ENCODE measurements at regions not wholly inside any gene's neighbourhood (a gene's known extent, or its start where the extent isn't known, plus 50 kb on each side); places are given as distances from the start of the nearest gene placed in this dataset.

GRCh38 chr5:158324236-158324635, 465.3 kb upstream of the CLINT1 start:
- no peak for DNase-seq

DNA sequence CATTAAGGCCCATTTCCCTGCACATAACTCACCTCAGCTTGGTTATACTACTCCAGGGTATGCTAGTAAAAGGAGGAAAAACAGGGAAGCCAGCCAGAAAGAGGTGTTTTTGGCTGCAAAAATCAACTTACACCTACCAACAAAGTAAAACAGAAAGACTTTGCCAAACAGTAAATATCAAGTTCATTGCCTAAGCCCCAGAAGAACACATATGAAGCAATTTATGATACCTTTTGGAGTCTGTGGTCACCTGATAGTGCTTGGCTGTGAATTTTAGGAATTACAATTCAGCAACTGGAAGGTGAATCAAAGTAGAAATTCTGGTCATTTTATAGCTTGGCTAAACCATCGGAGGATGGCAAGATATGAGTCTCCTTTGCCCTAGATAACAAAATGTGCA, 463.7 kb upstream of the CLINT1 start:
- DNase-seq = no peak

GRCh38 chr5:158320934-158321333, 462.0 kb upstream of the CLINT1 start:
- no peak for DNase-seq

DNA sequence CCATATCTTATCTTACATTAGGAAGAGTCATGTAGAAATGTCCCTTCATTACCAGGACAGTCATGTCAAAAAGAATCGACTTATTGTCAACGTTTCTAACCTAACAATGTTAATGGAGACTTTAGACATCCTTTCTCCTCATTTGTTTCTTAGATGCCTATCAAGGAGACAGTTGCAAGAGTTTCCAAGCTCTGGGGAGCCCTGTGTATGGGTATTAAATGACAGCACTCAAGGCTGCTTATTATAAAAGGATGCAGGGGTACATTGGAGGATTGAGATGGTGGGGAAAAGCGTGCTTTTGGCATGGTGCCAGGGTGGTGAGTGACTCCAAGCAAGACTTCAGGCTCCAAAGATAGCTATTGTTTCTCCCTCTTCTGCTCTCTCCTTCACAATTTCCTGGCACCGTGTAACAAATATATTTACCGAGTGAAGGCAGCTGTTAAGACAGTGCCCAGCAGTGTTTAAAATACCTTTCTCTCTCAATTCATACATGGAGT, 461.3 kb upstream of the CLINT1 start:
- DNase-seq = peak in 1 of 2 experiments; percentile 4

GRCh38 chr5:158317507-158317906, 458.6 kb upstream of the CLINT1 start:
- no peak for DNase-seq

GRCh38 chr5:158313733-158314464, 455.0 kb upstream of the CLINT1 start:
- no peak for DNase-seq

- no peak for DNase-seq
These were observed 454.2 kb upstream of the CLINT1 start for GRCh38 chr5:158313027-158313732.

DNA sequence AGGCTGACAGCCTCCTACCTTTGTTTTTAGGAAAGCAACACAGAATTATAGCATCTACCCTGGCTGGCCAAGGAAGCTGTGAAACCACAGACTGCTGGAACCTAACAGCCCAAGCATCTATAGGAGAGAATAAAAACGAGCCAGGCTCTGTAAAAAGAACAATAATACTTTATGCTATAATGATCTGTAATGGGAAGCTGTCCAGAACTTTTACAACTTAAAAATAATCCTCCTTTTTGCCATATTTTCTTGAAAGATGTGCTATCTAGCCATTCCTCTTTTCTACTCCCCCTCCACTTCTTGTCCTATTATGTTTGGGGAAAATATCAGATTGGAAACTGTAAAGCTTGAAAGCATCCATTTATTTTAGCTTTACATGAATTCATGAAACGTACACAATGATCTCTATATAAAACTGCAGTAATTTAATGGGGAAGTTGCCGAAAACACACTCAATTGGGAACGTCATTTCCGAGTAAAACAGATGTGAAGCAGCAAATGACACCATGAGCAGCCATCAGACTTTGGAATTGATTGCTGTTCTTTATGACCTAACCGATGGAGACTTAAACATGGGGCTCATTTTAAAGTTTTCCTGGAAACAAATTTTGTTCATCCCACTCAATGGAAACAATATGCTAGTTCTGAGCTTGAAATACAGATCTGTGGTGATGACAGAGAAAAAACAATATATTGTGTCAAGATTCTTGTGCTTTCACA, 450.3 kb upstream of the CLINT1 start:
- DNase-seq = no peak

DNA sequence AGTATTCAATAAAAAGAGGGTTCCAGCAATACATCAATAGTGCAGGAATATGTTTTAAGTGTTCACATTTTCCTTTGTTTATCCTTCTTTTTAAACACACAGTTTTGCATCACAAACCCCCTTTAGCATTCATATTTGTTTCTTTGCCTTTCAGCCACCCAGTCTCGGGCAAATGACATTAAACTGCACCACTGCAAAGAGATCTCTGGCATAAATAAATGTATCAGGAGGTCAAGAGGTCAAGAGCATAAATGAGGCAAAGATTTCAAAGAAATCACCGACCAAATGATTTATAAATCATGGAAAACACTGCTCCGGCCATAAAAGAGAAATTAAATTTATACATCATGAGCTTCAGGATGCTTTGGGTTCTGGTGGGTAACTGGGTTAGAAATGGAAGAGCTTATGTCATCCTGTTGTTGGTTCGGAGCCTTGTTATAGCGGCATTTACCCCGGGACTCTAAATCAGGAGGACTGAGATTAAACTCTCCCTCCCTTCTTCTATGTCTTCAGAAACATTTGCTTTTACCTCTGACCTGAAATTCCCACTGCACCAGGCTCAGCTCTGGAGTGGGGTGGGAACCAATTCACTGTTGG, 449.6 kb upstream of the CLINT1 start:
- no peak for DNase-seq

- no peak for DNase-seq
These were observed 446.9 kb upstream of the CLINT1 start for GRCh38 chr5:158305861-158306260.

DNA sequence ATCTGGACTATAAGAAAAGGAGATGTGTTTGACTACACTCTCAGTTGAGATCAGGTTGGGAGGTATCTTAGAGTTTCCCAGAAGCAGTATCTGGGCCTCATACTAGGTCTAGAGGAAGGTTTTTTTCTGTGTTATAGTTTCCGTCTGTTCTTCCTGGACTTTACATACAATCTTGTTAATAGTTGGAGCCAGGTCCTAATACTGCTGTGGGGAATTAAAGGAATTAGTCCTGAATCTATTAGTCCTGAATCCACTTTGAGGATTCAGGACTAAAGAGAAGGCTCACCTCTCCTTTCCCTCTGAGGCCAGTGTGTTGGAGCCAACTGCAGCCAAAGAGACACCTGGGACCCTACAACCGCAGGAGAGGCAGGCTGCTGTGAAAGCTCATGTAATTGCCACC, 445.7 kb upstream of the CLINT1 start:
- DNase-seq = no peak

GRCh38 chr5:158303883-158304282, 444.9 kb upstream of the CLINT1 start:
- no peak for DNase-seq

GRCh38 chr5:158303275-158303674, 444.3 kb upstream of the CLINT1 start:
- DNase-seq = no peak

DNA sequence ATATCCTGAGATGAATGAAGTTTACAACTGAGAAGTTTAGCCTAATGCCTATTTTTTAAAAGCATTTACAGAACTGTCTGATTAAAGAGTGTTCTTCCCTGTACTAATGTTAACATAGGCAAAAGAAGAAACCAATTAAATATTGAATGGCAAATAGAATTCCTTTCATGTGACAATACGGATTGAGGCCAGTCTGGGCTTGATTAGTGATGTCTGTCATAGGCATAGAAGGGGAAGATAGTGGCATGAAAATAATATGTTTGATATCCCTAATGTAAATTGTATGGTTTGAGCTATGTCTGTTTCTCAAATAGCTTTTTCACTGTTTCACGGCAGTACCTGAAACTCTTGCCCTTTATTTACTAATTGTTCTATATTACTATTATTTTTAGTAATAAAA, 443.1 kb upstream of the CLINT1 start:
- DNase-seq = no peak

GRCh38 chr5:158301186-158301585, 442.2 kb upstream of the CLINT1 start:
- DNase-seq = no peak

DNA sequence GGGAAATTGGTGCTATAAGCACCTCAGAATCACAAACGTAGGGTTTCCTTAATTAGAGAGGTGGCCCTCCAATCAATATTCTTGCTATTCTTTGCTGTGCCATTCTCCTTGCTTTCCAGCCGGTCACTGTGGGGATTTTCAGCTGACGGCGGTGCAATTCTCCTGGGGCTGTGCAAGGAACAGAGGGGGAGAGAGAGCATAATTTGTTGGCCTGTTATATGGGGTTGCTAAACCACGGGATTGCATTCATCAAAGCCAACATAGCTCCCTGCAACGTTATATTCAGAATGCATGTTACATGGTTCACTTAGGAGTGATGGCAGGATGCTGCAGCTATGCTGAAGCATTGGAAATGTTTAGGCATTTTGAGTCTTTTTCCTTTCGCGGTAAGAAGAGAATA, 441.3 kb upstream of the CLINT1 start:
- no peak for DNase-seq

- no peak for DNase-seq
These were observed 438.1 kb upstream of the CLINT1 start for GRCh38 chr5:158297002-158297527.

GRCh38 chr5:158294701-158295100, 435.8 kb upstream of the CLINT1 start:
- DNase-seq = no peak

DNA sequence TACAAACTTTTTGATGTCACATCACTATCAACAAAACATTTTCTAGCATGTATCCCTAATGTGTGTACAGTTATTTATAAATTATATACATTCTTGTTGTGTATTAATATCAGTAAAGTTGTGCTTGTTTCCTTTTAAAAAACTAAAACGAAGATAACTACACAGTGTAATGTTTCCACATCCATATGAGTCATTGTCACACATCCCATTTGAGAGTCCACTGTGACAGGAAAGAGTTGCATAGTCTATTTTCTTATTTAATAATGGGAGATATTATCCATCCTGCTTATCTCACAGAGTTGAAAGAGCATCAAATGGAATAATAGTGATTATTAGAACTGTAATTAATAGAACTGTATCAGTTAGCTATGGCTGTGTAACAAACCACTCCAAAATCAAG, 434.0 kb upstream of the CLINT1 start:
- no peak for DNase-seq

DNA sequence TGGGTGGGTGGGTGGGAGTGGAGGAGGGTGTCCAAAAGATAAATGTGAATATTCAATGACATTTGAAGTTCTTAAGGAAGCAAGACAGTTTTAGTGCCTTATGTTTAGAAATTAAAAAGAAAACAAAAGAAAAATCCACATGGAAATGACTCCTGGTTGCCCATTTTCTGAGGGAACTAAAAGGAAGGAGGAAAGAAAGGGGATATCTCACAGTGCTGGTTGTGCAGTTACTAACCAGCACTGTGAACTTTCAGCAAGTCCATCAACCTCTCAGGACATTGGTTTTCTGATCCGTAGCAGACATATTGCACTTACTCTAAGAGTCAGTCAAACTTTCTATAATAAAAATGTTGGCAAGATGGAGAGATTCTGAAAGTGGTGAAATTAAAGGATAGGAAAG, 431.0 kb upstream of the CLINT1 start:
- no peak for DNase-seq

- DNase-seq = no peak
These were observed 429.3 kb upstream of the CLINT1 start for GRCh38 chr5:158288272-158288657.

- peak in 1 of 2 experiments; percentile 46 for DNase-seq
These were observed 428.8 kb upstream of the CLINT1 start for GRCh38 chr5:158287643-158288271.

DNA sequence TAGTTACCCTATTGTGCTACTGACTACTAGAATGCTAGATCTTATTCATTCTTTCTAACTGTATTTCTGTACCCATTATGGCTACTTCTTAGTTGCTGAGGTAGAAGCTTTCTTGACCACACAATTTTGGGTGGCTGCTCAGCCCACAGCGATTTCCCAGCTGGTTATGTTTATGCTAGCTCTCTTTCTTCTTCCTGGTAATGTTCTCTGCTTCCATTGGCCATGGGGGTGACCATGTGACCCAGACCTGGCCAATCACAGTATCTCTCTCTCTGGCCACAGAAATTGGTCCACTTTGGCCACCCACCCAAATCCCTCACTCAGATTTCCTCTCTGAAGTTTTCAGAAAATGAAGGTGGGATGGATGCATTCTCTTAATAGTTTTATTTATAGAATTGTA, 427.9 kb upstream of the CLINT1 start:
- no peak for DNase-seq

All from NCI-H2081 (cell line).